HG02840 (cell line): ENCODE measurements at regions not wholly inside any gene's neighbourhood (a gene's known extent, or its start where the extent isn't known, plus 50 kb on each side); places are given as distances from the start of the nearest gene placed in this dataset.

Source experiments
- ATAC-seq: cut with Tn5 transposase; IDR thresholded peaks from one replicate; pipeline ENCODE4 v1.9.1; 2021; ENCODE audit warnings: mild to moderate bottlenecking, moderate library complexity, moderate number of reproducible peaks; ENCODE audit not compliant: unreplicated experiment, low FRiP score

GRCh38 chr17:56735842-56736241, 97.9 kb downstream of the C17orf67 start:
- ATAC-seq: no peak

GRCh38 chr17:56737421-56738161, 96.1 kb downstream of the C17orf67 start:
- ATAC-seq: no peak

- no peak for ATAC-seq
Measured at GRCh38 chr17:56739376-56739775, 94.3 kb downstream of the C17orf67 start.

GRCh38 chr17:56739776-56740175, 93.9 kb downstream of the C17orf67 start:
- no peak for ATAC-seq

- no peak for ATAC-seq
Measured at GRCh38 chr17:56740481-56740880, 93.2 kb downstream of the C17orf67 start.
